NCI-H2171 (cell line): ENCODE measurements at regions not wholly inside any gene's neighbourhood (a gene's known extent, or its start where the extent isn't known, plus 50 kb on each side); places are given as distances from the start of the nearest gene placed in this dataset.

Experiments
- DNase-seq: peaks from one replicate; lab custom pipeline; 2025; lab: John Stamatoyannopoulos, UW

GRCh38 chr1:199287206-199287605 is 648.4 kb downstream of the PTPRC start:
- DNase-seq: no peak

GRCh38 chr1:199287647-199288046 is 648.8 kb downstream of the PTPRC start:
- DNase-seq: no peak

- DNase-seq: no peak
Observed at GRCh38 chr1:199290186-199290585, 651.3 kb downstream of the PTPRC start.

DNA sequence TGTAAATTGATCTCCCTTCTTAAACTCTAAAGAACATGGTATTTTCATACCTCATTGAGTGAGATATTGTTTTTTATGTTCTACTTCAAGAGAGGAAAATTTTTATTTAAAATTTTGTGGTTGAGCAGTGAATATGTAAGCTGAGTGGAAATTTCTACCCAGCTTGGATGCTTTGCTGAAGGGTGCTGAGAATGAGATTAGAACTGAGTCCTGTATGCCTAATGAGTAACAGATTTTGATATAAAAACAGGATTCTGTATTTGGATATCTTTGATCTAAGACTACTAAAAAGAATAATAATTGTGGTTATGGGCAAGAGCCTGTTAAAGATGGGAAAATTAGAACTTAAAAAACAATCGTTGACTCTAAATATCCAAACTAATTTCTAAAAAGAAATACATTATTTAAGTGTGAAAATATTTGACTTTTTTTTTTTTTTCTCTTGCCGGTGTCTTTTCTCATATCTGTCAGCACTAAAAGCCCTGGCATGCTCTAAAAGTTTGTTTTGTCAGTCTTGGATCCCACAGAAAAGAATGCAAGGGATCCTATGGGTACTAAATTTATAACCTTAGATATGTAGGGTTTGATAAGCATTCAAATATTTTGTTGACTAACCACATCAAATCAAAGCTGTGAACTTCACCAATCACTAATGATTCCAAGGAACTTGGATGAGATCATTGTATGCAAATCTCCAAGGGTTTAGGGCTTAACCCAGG is 652.3 kb downstream of the PTPRC start:
- no peak for DNase-seq

- DNase-seq: no peak
Observed at GRCh38 chr1:199292896-199293295, 654.1 kb downstream of the PTPRC start.

GRCh38 chr1:199295107-199295506 is 656.3 kb downstream of the PTPRC start:
- peak; percentile 13 for DNase-seq

DNA sequence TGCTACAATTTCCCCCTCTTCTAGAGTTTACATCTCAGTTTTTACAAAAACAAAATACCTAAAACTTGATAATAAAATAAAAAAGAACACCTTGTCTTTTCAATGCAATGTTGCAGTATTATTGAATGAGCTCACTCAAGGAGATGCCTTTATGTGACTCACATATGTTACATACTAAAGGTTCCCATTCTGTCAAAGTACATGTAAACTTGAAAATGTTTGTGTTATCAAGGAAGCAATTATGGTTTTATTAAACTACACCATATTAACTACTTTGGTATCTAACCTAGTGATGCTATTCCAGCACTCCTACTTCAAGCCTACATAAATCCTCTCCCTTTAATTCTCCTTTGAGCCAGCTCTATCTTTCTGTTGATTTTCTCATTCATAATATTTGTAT is 658.3 kb downstream of the PTPRC start:
- no peak for DNase-seq

DNA sequence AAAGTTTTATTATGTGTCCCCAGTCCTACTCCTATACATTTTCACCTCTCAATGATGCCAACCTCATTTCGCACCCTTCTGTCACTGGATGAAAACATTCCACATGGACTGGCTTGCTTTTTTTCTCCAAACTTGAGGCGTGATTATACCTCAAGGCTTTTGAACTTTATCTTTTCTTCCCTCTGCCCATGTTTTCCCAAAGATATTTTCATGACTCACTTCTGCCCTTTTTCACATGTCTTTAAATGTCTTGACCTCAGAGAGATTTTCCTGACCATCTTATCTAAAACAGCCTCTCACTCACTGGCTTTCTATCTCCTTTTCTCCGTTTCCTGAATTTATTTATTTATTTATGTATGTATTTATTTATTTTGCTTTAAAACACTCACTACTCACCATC is 659.0 kb downstream of the PTPRC start:
- DNase-seq: no peak

- no peak for DNase-seq
Observed at GRCh38 chr1:199298825-199299224, 660.0 kb downstream of the PTPRC start.

- no peak for DNase-seq
Observed at GRCh38 chr1:199301472-199302217, 662.8 kb downstream of the PTPRC start.

GRCh38 chr1:199302554-199302953 is 663.7 kb downstream of the PTPRC start:
- DNase-seq: no peak

- no peak for DNase-seq
Observed at GRCh38 chr1:199303035-199303434, 664.2 kb downstream of the PTPRC start.

- DNase-seq: no peak
Observed at GRCh38 chr1:199305053-199305452, 666.2 kb downstream of the PTPRC start.

DNA sequence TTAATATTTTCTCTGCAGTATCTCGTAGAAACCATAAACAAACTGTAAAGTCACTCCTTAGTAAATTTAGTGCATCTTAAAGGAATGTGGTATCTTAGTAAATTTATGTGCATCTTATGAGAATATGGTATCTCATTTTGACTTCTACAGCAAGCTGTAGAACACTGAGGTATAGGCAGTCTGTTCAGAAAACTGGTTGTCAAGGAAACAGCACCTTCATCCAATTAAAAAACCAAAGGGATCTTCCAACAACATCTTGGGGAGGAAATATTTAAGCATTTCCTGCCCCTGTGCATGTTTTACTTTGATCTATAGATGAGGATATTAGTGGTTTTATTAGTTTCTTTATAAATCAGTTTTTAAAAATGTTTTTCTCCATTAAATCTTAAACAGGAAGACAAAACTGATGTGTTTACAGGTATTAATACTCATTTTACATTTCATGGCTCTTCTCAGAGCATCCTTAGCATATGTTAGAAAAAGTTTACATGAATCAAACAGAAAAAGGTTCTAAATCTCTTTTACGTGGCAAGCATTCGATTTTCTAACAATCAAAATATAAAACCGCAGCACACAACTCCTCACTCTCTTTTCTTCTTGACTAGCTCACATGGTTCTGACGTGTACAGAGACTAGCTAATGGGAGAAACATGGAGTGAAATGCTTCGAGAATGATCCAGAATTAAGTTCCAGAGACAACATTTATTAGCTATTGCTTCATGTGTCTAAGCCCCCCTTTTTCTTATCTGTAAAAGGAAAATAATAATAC is 668.8 kb downstream of the PTPRC start:
- no peak for DNase-seq

GRCh38 chr1:199308349-199308846 is 669.6 kb downstream of the PTPRC start:
- DNase-seq: no peak

DNA sequence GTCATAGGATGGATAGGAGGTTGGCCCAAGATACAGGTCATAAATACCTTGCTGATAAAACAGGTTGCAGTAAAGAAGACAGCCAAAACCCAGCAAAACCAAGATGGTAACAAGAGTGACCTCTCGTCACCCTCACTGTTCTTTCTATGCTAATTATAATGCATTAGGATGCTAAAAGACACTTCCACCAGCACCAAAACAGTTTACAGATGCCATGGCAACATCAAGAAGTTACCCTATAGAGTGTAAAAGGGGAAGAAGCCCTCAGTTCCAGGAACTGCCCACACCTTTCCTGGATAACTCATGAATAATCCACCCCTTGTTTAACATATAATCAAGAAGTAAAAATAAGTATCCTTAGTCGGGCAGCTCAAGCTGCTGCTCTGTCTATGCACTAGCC is 671.9 kb downstream of the PTPRC start:
- no peak for DNase-seq

DNA sequence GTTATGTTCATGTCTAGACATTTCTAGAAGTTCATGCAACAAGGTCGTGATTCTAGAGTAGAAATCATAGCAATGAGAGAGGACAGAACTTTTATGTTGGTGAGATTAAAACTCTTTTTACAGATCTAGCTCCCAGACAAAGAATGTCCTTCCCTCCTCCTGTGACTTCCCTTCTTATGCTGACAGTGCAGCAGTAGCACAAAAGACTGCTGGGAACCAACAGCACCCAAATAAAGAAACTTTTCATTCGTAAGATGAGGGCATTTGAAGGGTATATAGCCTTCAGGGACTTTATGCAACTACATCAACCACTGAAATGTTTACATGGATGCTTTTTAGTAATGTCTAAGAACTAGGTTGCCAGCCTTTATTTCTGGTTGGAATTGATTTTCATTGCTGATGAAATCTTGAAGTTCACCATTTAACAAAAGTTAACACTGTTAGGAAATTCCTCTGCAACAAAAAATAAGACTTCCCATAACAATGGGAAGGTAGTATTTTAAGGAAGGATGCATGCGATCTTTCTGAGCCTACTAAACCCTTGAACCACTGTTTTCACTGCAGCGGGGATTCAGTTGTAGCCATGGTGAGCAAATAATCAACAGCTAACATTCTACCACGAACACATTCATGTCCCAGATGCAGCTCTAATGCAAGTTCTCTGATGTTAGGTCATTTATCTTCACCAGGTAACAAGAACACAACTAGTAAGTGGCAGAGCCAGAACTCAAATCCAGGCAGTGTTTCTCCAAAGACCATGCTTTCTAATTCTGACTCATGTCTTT is 672.8 kb downstream of the PTPRC start:
- no peak for DNase-seq

DNA sequence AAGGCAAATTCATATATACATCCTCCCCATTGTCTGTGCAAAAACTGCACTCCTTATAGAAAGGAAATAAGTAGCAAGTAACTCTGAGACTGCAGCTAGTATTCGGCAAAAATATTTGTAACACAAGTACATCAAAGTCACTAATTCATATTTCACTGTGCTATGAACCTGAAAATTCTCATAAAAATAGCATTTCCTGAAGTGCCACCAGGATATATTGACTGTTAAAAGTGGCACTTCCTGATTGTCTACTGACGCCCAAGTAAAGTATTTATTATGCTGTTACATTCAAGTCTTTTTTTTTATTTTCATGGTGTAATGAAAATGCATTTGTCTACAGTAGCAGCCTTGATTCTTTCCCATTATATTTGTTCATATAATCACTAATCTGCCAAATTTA is 673.8 kb downstream of the PTPRC start:
- no peak for DNase-seq

GRCh38 chr1:199313444-199313843 is 674.6 kb downstream of the PTPRC start:
- no peak for DNase-seq

DNA sequence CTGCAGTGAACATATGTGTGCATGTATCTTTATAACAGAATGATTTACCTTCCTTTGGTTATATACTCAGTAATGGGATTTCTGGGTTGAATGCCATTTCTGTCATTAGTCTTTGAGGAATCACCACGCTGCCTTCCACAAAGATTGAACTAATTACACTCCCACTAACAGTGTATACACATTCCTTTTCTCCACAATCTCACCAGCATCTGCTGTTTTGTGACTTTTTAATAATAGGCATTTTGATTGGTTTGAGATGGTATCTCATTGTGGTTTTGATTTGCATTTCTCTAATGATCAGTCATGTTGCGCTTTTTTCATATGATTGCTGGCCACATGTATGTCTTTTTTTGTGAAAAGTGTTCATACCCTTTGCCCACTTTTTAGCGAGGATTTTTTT is 680.5 kb downstream of the PTPRC start:
- no peak for DNase-seq

GRCh38 chr1:199322278-199322677 is 683.4 kb downstream of the PTPRC start:
- no peak for DNase-seq

DNA sequence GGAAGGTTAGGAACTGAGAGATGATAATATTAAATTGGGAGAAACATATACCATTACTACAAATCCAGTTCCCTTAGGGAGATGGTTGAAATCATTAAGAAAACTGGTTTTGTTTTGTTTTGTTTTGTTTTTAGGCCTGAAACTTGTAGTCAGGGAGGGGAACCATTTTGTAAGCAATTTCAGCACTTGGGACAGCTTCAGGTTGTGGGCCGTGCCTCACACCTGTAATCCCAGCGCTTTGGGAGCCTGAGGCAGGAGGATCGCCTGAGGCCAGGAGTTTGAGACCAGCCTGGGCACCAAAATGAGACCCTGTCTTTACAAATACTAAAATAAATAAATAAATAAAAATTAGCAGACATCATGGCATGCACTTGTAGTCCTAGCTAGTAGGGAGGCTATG is 694.3 kb upstream of the NR5A2 start:
- no peak for DNase-seq
